Inferior parietal cortex (tissue), 1 donor: ENCODE measurements at regions not wholly inside any gene's neighbourhood (a gene's known extent, or its start where the extent isn't known, plus 50 kb on each side); places are given as distances from the start of the nearest gene placed in this dataset.
A peak's percentile ranks its signal among the peaks of the same experiment; 100 is the strongest.
"Not testable (repeated sequence)": the region's sequence is repeated elsewhere in the genome, so short reads cannot be mapped to it uniquely, and the experiment has no call there.

Experiments
- DNase-seq: peaks from one replicate; pipeline ENCODE4 v3.0.0-alpha.2; 2016; ENCODE audit errors: extremely low spot score

GRCh38 chr6:159642995-159643394, 50.0 kb downstream of the SOD2 start:
- DNase-seq, result no peak

GRCh38 chr6:159642481-159642880, 50.6 kb downstream of the SOD2 start:
- DNase-seq, result no peak

GRCh38 chr6:159640722-159641482, 52.1 kb downstream of the SOD2 start:
- DNase-seq, result no peak

GRCh38 chr6:159640322-159640721, 52.7 kb downstream of the SOD2 start:
- DNase-seq, result no peak

- no peak for DNase-seq
These were observed 53.3 kb downstream of the SOD2 start for GRCh38 chr6:159639721-159640120.

- no peak for DNase-seq
These were observed 59.8 kb downstream of the SOD2 start for GRCh38 chr6:159633196-159633595.

GRCh38 chr6:159631886-159632285, 61.2 kb downstream of the SOD2 start:
- DNase-seq, result no peak

- no peak for DNase-seq
These were observed 65.1 kb downstream of the SOD2 start for GRCh38 chr6:159627939-159628338.

GRCh38 chr6:159626506-159626905, 66.5 kb downstream of the SOD2 start:
- not testable (repeated sequence) for DNase-seq

GRCh38 chr6:159623156-159623555, 69.9 kb downstream of the SOD2 start:
- no peak for DNase-seq

- no peak for DNase-seq
These were observed 72.1 kb downstream of the SOD2 start for GRCh38 chr6:159620947-159621346.

- DNase-seq, result no peak
These were observed 75.6 kb downstream of the SOD2 start for GRCh38 chr6:159617444-159617843.

GRCh38 chr6:159616456-159616855, 76.6 kb downstream of the SOD2 start:
- DNase-seq, result no peak

- DNase-seq, result no peak
These were observed 77.1 kb downstream of the SOD2 start for GRCh38 chr6:159615918-159616317.

GRCh38 chr6:159610881-159611280, 82.2 kb downstream of the SOD2 start:
- no peak for DNase-seq

GRCh38 chr6:159609652-159610178, 83.3 kb downstream of the SOD2 start:
- no peak for DNase-seq

- no peak for DNase-seq
These were observed 83.9 kb downstream of the SOD2 start for GRCh38 chr6:159608961-159609651.

- no peak for DNase-seq
These were observed 86.3 kb downstream of the SOD2 start for GRCh38 chr6:159606786-159607185.

GRCh38 chr6:159604443-159604956, 88.5 kb downstream of the SOD2 start:
- no peak for DNase-seq

- no peak for DNase-seq
These were observed 90.5 kb downstream of the SOD2 start for GRCh38 chr6:159602431-159603041.

GRCh38 chr6:159601211-159601610, 91.8 kb downstream of the SOD2 start:
- DNase-seq, result no peak

GRCh38 chr6:159595173-159595572, 97.9 kb downstream of the SOD2 start:
- DNase-seq, result peak; percentile 35
